ENCODE measurements at regions not wholly inside any gene's neighbourhood (a gene's known extent, or its start where the extent isn't known, plus 50 kb on each side); places are given as distances from the start of the nearest gene placed in this dataset.

DNA sequence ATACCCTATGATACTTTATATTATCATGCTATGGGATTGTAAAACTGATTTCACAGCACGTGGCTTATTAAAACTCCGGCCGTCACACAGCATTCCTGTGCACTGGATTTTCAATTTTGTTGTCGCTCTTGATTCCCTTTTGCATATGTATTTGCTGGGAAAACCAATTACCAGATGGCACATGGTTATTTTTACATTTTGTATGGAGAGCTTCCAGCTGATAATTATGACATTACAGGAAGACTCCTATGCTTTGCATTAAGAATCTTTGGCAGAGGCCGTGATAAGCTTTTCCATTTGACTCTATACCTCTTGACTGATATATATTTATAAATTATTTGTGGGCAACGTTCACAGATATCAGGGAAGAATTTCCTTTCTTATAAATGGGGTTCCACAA is 381.2 kb upstream of the RORB start:
- TF ChIP-seq, protein P1, sequence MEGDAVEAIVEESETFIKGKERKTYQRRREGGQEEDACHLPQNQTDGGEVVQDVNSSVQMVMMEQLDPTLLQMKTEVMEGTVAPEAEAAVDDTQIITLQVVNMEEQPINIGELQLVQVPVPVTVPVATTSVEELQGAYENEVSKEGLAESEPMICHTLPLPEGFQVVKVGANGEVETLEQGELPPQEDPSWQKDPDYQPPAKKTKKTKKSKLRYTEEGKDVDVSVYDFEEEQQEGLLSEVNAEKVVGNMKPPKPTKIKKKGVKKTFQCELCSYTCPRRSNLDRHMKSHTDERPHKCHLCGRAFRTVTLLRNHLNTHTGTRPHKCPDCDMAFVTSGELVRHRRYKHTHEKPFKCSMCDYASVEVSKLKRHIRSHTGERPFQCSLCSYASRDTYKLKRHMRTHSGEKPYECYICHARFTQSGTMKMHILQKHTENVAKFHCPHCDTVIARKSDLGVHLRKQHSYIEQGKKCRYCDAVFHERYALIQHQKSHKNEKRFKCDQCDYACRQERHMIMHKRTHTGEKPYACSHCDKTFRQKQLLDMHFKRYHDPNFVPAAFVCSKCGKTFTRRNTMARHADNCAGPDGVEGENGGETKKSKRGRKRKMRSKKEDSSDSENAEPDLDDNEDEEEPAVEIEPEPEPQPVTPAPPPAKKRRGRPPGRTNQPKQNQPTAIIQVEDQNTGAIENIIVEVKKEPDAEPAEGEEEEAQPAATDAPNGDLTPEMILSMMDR (IDR thresholded peaks at IDR 0.05; ENCODE audit: insufficient read depth, low read length, missing control alignments), result no peak
- DNase-seq (ENCODE audit: low read depth, low spot score), result no peak
- H3K4me3 ChIP-seq (ENCODE audit: low read depth, low read length), result no peak overlapping the region
- ChIA-PET POLR2A (no interaction called here), CTCF (no interaction called here)

DNA sequence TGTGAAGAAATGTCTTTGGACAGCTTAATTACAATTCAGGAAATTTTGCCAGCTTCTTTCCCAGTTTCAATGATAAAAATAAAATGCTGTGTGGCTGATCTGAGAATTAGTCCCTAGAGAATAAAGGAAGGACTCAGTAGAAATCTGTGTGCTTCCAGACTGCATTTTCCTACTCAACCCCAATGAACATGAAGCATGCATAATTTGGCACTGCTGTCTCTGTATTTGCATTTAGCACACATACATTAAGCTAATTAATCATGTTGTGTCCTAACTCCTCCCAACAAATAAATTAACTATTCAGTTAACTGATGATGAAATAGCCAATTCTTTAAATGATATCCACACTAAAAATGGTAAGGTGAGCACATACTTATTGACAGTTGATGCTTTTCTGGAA is 380.0 kb upstream of the RORB start:
- POLR2A ChIA-PET, result no interaction called here
- no peak for DNase-seq (ENCODE audit: low read depth, low spot score)
- CTCF ChIA-PET, result no interaction called here
- TF ChIP-seq, protein P1 (IDR thresholded peaks at IDR 0.05; ENCODE audit: insufficient read depth, low read length, missing control alignments), result no peak
- no peak overlapping the region for H3K4me3 ChIP-seq (ENCODE audit: low read depth, low read length)

DNA sequence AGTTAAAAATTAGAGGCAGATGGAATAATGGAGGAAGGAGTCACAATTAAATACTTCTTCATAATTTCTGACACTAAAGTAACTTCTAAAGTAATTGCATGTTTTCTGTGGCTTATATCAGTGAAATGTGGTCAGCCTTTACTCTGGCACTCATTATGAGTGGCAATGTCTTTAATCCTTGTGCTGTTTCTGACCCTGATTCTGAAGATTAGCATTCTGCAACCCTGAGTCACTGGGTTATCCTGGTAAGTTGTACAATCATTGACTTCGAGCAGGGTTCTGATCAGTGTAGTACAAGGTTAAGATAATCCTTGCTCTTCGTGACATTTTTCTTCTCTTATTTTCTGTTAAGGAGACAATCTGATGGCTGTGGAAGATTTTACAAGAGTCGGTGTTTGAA is 379.4 kb upstream of the RORB start:
- ChIA-PET CTCF (no interaction called here), POLR2A (no interaction called here)
- DNase-seq (ENCODE audit: low read depth, low spot score), result no peak
- TF ChIP-seq, protein P1 (IDR thresholded peaks at IDR 0.05; ENCODE audit: insufficient read depth, low read length, missing control alignments), result no peak
- no peak overlapping the region for H3K4me3 ChIP-seq (ENCODE audit: low read depth, low read length)

DNA sequence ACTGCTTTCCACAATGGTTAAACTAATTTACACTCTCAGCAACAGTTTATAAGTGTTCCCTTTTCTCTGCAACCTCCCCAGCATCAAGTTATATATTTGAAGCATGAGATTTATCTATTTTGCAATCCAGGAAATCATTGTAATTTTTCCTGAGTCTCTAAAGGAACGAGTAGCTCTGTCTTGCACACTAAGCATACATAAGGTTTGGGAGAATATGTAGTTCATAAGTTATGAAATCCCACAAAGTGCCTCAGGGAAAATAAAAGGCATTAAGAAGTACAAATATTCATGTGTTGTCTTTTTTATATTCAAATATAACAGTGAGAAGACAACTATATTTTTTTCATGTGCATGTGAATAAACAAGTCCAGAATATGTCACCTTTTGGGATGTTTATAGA is 377.1 kb upstream of the RORB start:
- no peak for DNase-seq (ENCODE audit: low read depth, low spot score)
- CTCF ChIA-PET, result no interaction called here
- TF ChIP-seq, protein P1 (IDR thresholded peaks at IDR 0.05; ENCODE audit: insufficient read depth, low read length, missing control alignments), result no peak
- no peak overlapping the region for H3K4me3 ChIP-seq (ENCODE audit: low read depth, low read length)
- POLR2A ChIA-PET, result no interaction called here

DNA sequence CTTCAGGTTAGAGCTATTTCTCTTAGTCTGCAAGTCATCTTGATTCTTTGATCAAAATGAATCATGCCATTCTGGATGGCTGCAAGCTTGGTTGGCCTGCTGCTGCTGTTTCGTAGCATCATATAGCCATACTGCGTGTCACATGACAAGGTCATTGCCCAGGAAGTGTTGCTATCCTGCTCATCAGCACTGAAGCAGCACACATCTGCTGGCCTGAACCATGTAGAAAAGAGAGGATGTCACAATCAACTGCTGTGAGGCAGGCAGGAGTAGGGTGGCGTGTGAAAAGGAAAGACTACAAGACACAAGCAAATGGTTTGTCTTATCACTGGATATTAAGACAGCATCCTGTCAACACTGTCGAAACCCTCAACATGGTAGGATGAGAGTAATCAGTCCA is 376.7 kb upstream of the RORB start:
- H3K4me3 ChIP-seq (ENCODE audit: low read depth, low read length), result no peak overlapping the region
- DNase-seq (ENCODE audit: low read depth, low spot score), result no peak
- POLR2A ChIA-PET, result no interaction called here
- CTCF ChIA-PET, result no interaction called here
- TF ChIP-seq, protein P1 (IDR thresholded peaks at IDR 0.05; ENCODE audit: insufficient read depth, low read length, missing control alignments), result no peak

DNA sequence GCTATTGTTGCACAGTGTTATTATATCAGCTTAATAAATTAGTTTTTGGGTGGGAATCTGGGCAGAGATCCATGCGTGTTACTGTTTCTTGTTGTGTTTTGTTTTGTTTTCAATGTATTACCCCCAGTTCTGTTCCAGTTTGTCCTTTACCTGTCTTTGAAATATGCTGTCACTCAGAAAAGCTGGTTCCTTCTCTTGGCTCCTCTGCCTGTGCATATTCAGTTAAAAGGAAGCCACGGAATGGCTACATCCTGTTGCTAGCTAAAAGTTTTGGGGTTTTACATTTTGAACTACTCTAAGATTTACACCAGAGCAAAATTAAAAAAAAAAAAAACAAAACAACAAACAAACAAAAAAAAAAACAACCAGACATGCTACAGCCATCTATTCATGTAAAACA is 374.9 kb upstream of the RORB start:
- CTCF ChIA-PET, result no interaction called here
- POLR2A ChIA-PET, result no interaction called here
- DNase-seq (ENCODE audit: low read depth, low spot score), result no peak
- H3K4me3 ChIP-seq (ENCODE audit: low read depth, low read length), result no peak overlapping the region
- TF ChIP-seq, protein P1 (IDR thresholded peaks at IDR 0.05; ENCODE audit: insufficient read depth, low read length, missing control alignments), result no peak

Data from AG04449 (cell line).